Activated B cell treated with CpG ODN at 0.5 μM for 24 hours (primary cell): ENCODE measurements at regions not wholly inside any gene's neighbourhood (a gene's known extent, or its start where the extent isn't known, plus 50 kb on each side); places are given as distances from the start of the nearest gene placed in this dataset.
A peak's percentile ranks its signal among the peaks of the same experiment; 100 is the strongest.

Experiments
- ATAC-seq: fragments of 200-7000 bp; cut with Tn5 transposase; one replicate; pipeline ENCODE4 v1.10.0; 2021; ENCODE audit warnings: low read depth, mild to moderate bottlenecking, moderate library complexity
- CTCF ChIA-PET: fragments of 350-600 bp; sonication (Branson Sonifier 250); formaldehyde crosslinking; loops from one replicate; lab custom pipeline; 2021; ENCODE audit warnings: antibody characterized with exemption; lab: Charles Lee
- POLR2A ChIA-PET: fragments of 350-600 bp; sonication (Branson Sonifier 250); formaldehyde crosslinking; loops from one replicate; lab custom pipeline; 2021; ENCODE audit warnings: antibody characterized with exemption; lab: Charles Lee
- DNase-seq: peaks from one replicate; pipeline ENCODE4 v3.0.0; 2022
- H3K27ac Mint-ChIP-seq: one replicate; pipeline ENCODE4 v1.8.0; 2020; ENCODE audit warnings: mixed read lengths
- H3K27me3 Mint-ChIP-seq: one replicate; pipeline ENCODE4 v1.8.0; 2021; ENCODE audit warnings: mixed read lengths
- H3K36me3 Mint-ChIP-seq: one replicate; pipeline ENCODE4 v1.8.0; 2021; ENCODE audit warnings: low read depth, mixed read lengths
- H3K4me1 Mint-ChIP-seq: one replicate; pipeline ENCODE4 v1.8.0; 2021; ENCODE audit warnings: mixed read lengths
- H3K4me3 Mint-ChIP-seq: one replicate; pipeline ENCODE4 v1.8.0; 2020; ENCODE audit warnings: mild to moderate bottlenecking, mixed read lengths
- H3K9me3 Mint-ChIP-seq: one replicate; pipeline ENCODE4 v1.8.0; 2020; ENCODE audit warnings: mixed read lengths
- CTCF ChIP-seq: fragments of 200-600 bp; IDR thresholded peaks from one replicate; pipeline ENCODE4 v1.8.0; 2022; ENCODE audit warnings: antibody characterized with exemption, mild to moderate bottlenecking
- intact Hi-C: fragments of 100-400 bp; cut with micrococcal nuclease; formaldehyde crosslinking; loops from one replicate; pipeline ENCODE4 v1.15.1; 2024

- Mint-ChIP-seq H3K27me3 (no peaks in the 10 kb centered on the region), H3K27ac (no peak overlapping the region), H3K9me3 (peaks cover 5% of the 10 kb centered on the region), H3K4me1 (peaks cover 48% of the 10 kb centered on the region), H3K36me3 (no peaks in the 10 kb centered on the region), H3K4me3 (no peak overlapping the region)
- DNase-seq = no peak
- ChIA-PET CTCF (interaction anchor here (0.7 to 1.1 kb wide), 2 partner anchors 39 to 83 kb away, joined by 3 read pairs; no protein-coding TSS in a partner anchor), POLR2A (interaction anchor here (0.6 to 1.3 kb wide), 5 partner anchors 8 to 48 kb away, joined by 3 to 7 read pairs (median 3); no protein-coding TSS in a partner anchor)
- no peak for TF ChIP-seq CTCF
- intact Hi-C loops = loop anchor here (2.0 to 5.0 kb wide), 2 partner anchors 14 to 45 kb away; no protein-coding TSS in a partner anchor
- ATAC-seq = no peak
Measured at GRCh38 chr6:11412616-11413015, 124.9 kb upstream of the TMEM170B start.

- Mint-ChIP-seq H3K36me3 (no peaks in the 10 kb centered on the region), H3K4me3 (no peak overlapping the region), H3K27me3 (no peaks in the 10 kb centered on the region), H3K27ac (no peak overlapping the region), H3K4me1 (peaks cover 51% of the 10 kb centered on the region), H3K9me3 (peaks cover 5% of the 10 kb centered on the region)
- ChIA-PET CTCF (no interaction called here), POLR2A (no interaction called here)
- ATAC-seq (no peak), DNase-seq (no peak)
- intact Hi-C loops = loop anchor here (2.0 to 5.0 kb wide), 2 partner anchors 15 to 45 kb away; no protein-coding TSS in a partner anchor
- no peak for TF ChIP-seq CTCF
Measured at GRCh38 chr6:11412011-11412424, 125.5 kb upstream of the TMEM170B start.

GRCh38 chr6:11411593-11411992, 126.0 kb upstream of the TMEM170B start:
- no peak for ATAC-seq
- DNase-seq = no peak
- Mint-ChIP-seq H3K27ac (no peak overlapping the region), H3K9me3 (peaks cover 5% of the 10 kb centered on the region), H3K27me3 (no peaks in the 10 kb centered on the region), H3K36me3 (no peaks in the 10 kb centered on the region), H3K4me3 (no peak overlapping the region), H3K4me1 (peaks cover 53% of the 10 kb centered on the region)
- ChIA-PET POLR2A (no interaction called here), CTCF (no interaction called here)
- no peak for TF ChIP-seq CTCF
- intact Hi-C loops = loop anchor here (5.0 kb wide), 1 partner anchor 46 kb away; no protein-coding TSS in a partner anchor

GRCh38 chr6:11410539-11411307, 126.8 kb upstream of the TMEM170B start:
- Mint-ChIP-seq H3K36me3 (no peaks in the 10 kb centered on the region), H3K27ac (no peak overlapping the region), H3K4me3 (no peak overlapping the region), H3K9me3 (no peaks in the 10 kb centered on the region), H3K4me1 (peaks cover 58% of the 10 kb centered on the region), H3K27me3 (no peaks in the 10 kb centered on the region)
- ChIA-PET POLR2A (no interaction called here), CTCF (no interaction called here)
- DNase-seq (no peak), ATAC-seq (peak; percentile 57)
- intact Hi-C loops = loop anchor here (5.0 kb wide), 1 partner anchor 47 kb away; no protein-coding TSS in a partner anchor
- TF ChIP-seq CTCF = no peak

GRCh38 chr6:11409371-11409770, 128.2 kb upstream of the TMEM170B start:
- Mint-ChIP-seq H3K9me3 (no peaks in the 10 kb centered on the region), H3K4me1 (peaks cover 65% of the 10 kb centered on the region), H3K27ac (no peak overlapping the region), H3K27me3 (no peaks in the 10 kb centered on the region), H3K36me3 (no peaks in the 10 kb centered on the region), H3K4me3 (no peak overlapping the region)
- POLR2A ChIA-PET = interaction anchor here (1.3 to 1.4 kb wide), 2 partner anchors 9 to 132 kb away, joined by 3 read pairs; no protein-coding TSS in a partner anchor
- no peak for TF ChIP-seq CTCF
- DNase-seq (no peak), ATAC-seq (no peak)
- intact Hi-C loops = no loop called here
- CTCF ChIA-PET = no interaction called here
